PC-9 (cell line): ENCODE measurements at regions not wholly inside any gene's neighbourhood (a gene's known extent, or its start where the extent isn't known, plus 50 kb on each side); places are given as distances from the start of the nearest gene placed in this dataset.

Experiments used
- CTCF ChIP-seq: fragments of 200-600 bp; sonication (generic); conservative IDR thresholded peaks from 2 replicates; pipeline ENCODE4 v1.6.1; 2017; ENCODE audit warnings: mixed run types, antibody characterized with exemption, mild to moderate bottlenecking, moderate library complexity
- EZH2 ChIP-seq: fragments of 200-600 bp; sonication (generic); IDR thresholded peaks from 2 replicates; pipeline ENCODE4 v1.8.0; 2017; ENCODE audit warnings: antibody characterized with exemption, low read depth

GRCh38 chr18:78837754-78838153 lies 141.9 kb upstream of the SALL3 start:
- no peak for TF ChIP-seq CTCF
- no peak for TF ChIP-seq EZH2
